Left lung (tissue), 4 donors: ENCODE measurements at regions not wholly inside any gene's neighbourhood (a gene's known extent, or its start where the extent isn't known, plus 50 kb on each side); places are given as distances from the start of the nearest gene placed in this dataset.

Experiments used
- ATAC-seq: fragments of 200-7000 bp; cut with Tn5 transposase; one replicate; pipeline ENCODE4 v1.9.1; 2020; ENCODE audit warnings: moderate library complexity
- DNase-seq, 4 donors: peaks; one replicate each; pipeline ENCODE4 v3.0.0-alpha.2; 2013 to 2020
- H3K27ac ChIP-seq, 2 donors: fragments of 200-600 bp; sonication (generic) in 1 of 2; one replicate each; pipeline versions ENCODE4 v1.5.0 to v1.8.0; 2020 to 2021
- H3K27me3 ChIP-seq, 2 donors: fragments of 200-600 bp; sonication (generic) in 1 of 2; one replicate each; pipeline versions ENCODE4 v1.5.0 to v1.8.0; 2020 to 2021
- H3K36me3 ChIP-seq, 2 donors: fragments of 200-600 bp; sonication (generic) in 1 of 2; one replicate each; pipeline versions ENCODE4 v1.5.0 to v1.8.0; 2020 to 2021
- H3K4me1 ChIP-seq, 2 donors: fragments of 200-600 bp; one replicate each; pipeline ENCODE4 v1.8.0; 2021
- H3K4me3 ChIP-seq, 2 donors: fragments of 200-600 bp; sonication (generic) in 1 of 2; one replicate each; pipeline versions ENCODE4 v1.5.0 to v1.8.0; 2020 to 2021; ENCODE audit warnings: mild to moderate bottlenecking in 1 of 2
- H3K9me3 ChIP-seq, 2 donors: fragments of 200-600 bp; sonication (generic) in 1 of 2; one replicate each; pipeline versions ENCODE4 v1.5.0 to v1.8.0; 2020 to 2021
- intact Hi-C, 2 donors: fragments of 100-400 bp; cut with DNase I; formaldehyde crosslinking; loops; one replicate each; pipeline versions ENCODE4 v1.11.2 to v1.14.2; 2022
- TF ChIP-seq, protein P1 (sequence below), 2 donors: fragments of 200-600 bp; sonication (generic) in 1 of 2; IDR thresholded peaks; one replicate each; pipeline versions ENCODE4 v1.5.0 to v1.8.0; 2021; ENCODE audit warnings: antibody characterized with exemption in 2 of 2
- donor health status: DM: no; HTN: yes; CAD: no.
- donor health status: DM: no; HTN: no; CAD: no.

- DNase-seq: no peak
- no peaks in the 10 kb centered on the region for H3K9me3 ChIP-seq
- ATAC-seq: no peak
- no peaks in the 10 kb centered on the region for H3K36me3 ChIP-seq
- no peak overlapping the region for H3K27ac ChIP-seq
- H3K27me3 ChIP-seq: no peaks in the 10 kb centered on the region
- TF ChIP-seq, protein P1, sequence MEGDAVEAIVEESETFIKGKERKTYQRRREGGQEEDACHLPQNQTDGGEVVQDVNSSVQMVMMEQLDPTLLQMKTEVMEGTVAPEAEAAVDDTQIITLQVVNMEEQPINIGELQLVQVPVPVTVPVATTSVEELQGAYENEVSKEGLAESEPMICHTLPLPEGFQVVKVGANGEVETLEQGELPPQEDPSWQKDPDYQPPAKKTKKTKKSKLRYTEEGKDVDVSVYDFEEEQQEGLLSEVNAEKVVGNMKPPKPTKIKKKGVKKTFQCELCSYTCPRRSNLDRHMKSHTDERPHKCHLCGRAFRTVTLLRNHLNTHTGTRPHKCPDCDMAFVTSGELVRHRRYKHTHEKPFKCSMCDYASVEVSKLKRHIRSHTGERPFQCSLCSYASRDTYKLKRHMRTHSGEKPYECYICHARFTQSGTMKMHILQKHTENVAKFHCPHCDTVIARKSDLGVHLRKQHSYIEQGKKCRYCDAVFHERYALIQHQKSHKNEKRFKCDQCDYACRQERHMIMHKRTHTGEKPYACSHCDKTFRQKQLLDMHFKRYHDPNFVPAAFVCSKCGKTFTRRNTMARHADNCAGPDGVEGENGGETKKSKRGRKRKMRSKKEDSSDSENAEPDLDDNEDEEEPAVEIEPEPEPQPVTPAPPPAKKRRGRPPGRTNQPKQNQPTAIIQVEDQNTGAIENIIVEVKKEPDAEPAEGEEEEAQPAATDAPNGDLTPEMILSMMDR (IDR thresholded peaks at IDR 0.05): no peak
- intact Hi-C loops: no loop called here
- no peaks in the 10 kb centered on the region for H3K4me1 ChIP-seq
- H3K4me3 ChIP-seq: no peak overlapping the region
Observed at GRCh38 chr13:58633226-58633625, 1001.7 kb downstream of the PCDH17 start.

GRCh38 chr13:58655086-58655485, 1023.5 kb downstream of the PCDH17 start:
- TF ChIP-seq, protein P1 (IDR thresholded peaks at IDR 0.05): no peak
- no peak overlapping the region for H3K27ac ChIP-seq
- intact Hi-C loops: no loop called here
- H3K36me3 ChIP-seq: no peaks in the 10 kb centered on the region
- ATAC-seq (no peak), DNase-seq (no peak)
- H3K4me1 ChIP-seq: no peaks in the 10 kb centered on the region
- no peaks in the 10 kb centered on the region for H3K9me3 ChIP-seq
- H3K4me3 ChIP-seq: no peak overlapping the region
- H3K27me3 ChIP-seq: no peaks in the 10 kb centered on the region

DNA sequence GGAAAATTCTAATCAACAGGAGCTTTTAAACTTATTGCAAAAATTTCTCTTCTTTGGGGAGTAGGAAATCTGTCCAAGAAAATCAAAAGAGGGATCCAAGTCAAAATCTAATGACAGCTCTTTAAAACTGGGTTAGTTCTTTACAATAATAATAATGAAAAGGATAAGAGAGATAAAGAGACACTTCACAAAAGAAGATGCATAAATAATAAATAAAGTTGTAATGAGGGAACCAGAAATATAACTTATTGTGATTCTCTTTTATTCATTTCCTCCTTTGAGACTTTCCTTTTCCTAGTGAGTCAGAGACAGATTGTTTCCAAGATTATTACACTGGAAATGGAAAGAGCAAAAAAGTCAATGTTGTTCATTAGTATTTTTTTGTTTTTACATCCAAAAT, 1029.3 kb downstream of the PCDH17 start:
- DNase-seq: no peak
- Histone ChIP-seq H3K4me1 (no peaks in the 10 kb centered on the region), H3K4me3 (no peak overlapping the region), H3K36me3 (no peaks in the 10 kb centered on the region), H3K9me3 (no peaks in the 10 kb centered on the region), H3K27ac (no peak overlapping the region), H3K27me3 (no peaks in the 10 kb centered on the region)
- TF ChIP-seq, protein P1 (IDR thresholded peaks at IDR 0.05): no peak
- ATAC-seq: no peak
- intact Hi-C loops: no loop called here

DNA sequence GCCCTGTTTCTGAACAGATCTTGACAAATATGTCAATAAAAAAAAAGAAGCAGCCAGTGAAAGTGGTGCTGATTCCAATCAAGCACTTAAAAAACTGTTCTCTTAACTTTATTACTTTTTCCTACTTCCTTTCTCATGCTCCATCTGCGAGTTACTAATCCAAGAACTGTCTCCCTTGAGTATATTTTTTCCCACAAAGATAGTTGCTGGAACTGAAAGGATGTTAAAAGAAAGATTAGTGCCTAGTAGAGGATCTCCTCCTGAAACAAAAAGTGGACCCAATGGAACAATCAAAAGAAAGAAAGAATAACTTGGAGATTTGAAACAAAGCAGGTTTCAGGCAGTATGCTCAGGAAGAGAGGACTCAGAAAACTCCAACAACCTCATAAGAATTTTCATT, 1034.8 kb downstream of the PCDH17 start:
- intact Hi-C loops: no loop called here
- Histone ChIP-seq H3K4me3 (no peak overlapping the region), H3K27me3 (no peaks in the 10 kb centered on the region), H3K27ac (no peak overlapping the region), H3K4me1 (no peaks in the 10 kb centered on the region), H3K9me3 (no peaks in the 10 kb centered on the region), H3K36me3 (no peaks in the 10 kb centered on the region)
- ATAC-seq (no peak), DNase-seq (no peak)
- TF ChIP-seq, protein P1 (IDR thresholded peaks at IDR 0.05): no peak

DNA sequence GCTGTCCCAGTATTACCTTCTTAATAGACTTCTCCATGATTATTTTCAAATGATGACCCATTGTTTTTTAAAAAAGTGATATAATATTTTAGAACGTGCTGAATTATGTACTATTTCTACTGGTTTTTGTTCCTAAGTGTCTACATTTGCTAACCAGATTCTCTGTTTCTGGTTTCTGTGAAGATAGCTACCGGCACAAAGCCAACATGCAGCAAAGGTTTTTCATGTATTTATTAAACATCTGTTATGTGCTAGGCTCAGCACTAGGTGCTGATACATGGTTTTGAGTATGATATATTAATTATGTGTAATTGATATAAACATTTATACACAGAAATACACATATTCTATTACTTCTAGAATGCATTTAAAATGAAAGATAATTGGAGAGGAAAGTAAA, 1035.6 kb downstream of the PCDH17 start:
- TF ChIP-seq, protein P1 (IDR thresholded peaks at IDR 0.05): no peak
- Histone ChIP-seq H3K9me3 (no peaks in the 10 kb centered on the region), H3K4me1 (no peaks in the 10 kb centered on the region), H3K4me3 (no peak overlapping the region), H3K36me3 (no peaks in the 10 kb centered on the region), H3K27ac (no peak overlapping the region), H3K27me3 (no peaks in the 10 kb centered on the region)
- ATAC-seq (no peak), DNase-seq (no peak)
- intact Hi-C loops: no loop called here
